Right renal pelvis (tissue), 4 donors: ENCODE measurements at regions not wholly inside any gene's neighbourhood (a gene's known extent, or its start where the extent isn't known, plus 50 kb on each side); places are given as distances from the start of the nearest gene placed in this dataset.
"Not testable (repeated sequence)": the region's sequence is repeated elsewhere in the genome, so short reads cannot be mapped to it uniquely, and the experiment has no call there.

Experiments
- DNase-seq, 4 donors: peaks; one replicate each; pipeline ENCODE4 v3.0.0-alpha.2; 2013; ENCODE audit warnings: low read depth in 4 of 4, low spot score in 3 of 4, missing footprints in 1 of 4

DNA sequence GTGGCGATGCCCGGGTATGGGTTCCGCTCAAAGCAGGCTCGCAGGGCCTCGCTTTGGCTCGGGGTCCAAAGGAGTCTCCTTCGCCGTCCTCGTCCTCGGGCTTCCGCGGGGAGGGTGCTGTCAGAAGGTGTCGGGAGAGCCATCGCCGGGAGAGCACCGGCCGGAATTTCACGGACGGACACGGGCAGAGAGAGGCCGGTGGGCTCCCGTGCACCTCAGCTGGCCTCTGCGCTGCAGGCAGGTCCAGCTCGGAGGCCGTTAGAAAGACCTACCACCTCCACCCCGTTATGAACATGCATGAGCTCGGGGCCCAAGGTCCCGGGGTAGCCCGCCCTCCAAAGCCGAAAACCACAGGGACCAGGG, 1846.0 kb upstream of the DEFB115 start:
- DNase-seq, result not testable (repeated sequence)

DNA sequence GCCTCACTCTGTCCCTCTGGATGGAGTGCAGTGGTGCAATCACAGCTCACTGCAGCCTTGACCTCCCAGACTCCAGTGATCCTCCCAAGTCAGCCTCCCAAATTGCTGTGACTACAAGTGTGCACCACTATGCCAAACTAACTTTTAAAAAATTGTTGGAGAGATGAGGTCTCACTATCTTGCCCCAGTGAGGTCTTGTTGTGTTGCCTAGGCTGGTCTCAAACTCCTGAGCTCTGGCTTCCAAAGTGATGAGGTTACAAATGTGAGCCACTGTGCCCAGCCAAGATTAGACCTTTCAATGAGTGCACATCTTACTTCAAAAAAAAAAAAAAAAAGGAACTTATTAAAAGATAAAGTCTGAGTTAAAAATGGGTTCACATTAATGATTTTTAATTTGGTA, 1838.1 kb upstream of the DEFB115 start:
- no peak for DNase-seq

DNA sequence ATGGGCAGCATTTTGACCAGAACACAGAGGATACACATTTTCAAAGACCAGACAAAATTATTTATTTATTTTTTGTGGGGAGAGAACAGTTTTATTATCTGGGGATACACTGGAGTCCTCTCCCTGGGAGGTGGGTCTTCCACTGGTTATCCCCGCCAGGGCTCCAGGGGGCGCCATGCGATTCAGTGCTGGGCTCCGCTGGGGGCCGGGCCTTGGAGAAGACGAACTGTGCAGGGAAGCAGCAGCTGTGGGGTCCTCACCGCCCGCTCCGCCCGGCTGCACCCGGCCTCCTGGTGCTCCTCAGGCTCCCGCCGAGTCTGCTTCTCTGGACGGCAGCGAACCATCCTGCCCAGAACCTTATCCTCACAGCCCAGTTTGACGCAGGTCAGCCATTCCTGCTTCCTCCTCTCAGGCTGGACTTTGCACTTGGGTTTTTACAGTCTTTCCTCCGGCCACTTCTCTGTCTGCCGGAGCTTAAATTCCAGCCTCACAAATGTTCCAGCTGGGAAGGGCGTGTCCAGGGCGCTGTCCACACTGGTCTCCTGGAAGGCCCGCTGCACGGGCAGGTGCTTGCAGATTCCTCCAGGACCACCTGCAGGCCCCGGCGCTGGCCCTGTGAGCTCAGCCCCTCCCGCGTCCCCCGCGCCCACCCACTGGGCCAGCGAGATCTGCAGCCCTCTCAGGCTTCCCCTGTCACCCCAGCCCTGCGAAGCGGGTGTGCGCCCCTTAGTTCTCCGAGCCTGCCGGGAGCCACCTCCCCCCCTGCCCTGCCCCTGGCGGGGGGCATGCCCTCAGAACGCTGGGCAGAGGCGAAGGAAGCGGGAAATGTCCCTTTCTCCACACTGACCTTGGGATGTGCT, 1830.0 kb upstream of the DEFB115 start:
- no peak for DNase-seq

DNA sequence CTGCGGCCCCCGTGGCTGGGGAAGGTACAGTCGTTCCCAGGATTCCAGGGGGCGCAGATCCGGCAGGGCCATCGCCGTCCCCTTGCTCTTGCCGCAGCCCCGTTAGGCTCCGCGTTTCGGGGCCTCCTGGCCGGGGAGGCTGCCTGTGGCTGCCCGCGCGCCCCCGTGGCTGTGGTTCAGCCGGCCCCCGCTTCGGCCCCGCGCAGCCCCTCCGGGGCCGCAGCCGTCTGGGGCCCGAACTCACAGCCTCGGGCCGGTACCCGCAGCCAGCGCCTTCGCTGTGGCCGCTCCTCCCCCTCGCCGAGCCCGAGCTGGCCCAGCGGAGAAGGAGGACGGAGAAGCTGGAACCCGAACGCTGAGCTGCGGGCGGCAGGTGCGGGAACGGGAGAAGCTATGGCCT, 1826.9 kb upstream of the DEFB115 start:
- DNase-seq, result no peak

DNA sequence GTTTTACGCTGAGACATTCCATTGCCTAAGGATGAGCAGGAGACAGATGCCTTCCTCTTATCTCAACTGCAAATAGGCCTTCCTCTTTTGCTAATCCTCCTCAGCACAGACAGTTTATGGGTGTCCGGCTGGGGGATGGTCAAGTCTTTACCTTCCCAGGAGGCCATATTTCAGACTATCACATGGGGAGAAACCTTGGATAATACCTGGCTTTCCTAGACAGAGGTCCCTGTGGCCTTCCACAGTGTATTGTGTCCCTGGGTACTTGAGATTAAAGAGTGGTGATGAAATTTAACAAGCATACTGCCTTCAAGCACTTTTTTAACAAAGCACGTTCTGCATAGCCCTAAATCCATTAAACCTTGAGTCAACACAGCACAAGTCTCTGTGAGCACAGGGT, 1816.7 kb upstream of the DEFB115 start:
- DNase-seq, result not testable (repeated sequence)

DNA sequence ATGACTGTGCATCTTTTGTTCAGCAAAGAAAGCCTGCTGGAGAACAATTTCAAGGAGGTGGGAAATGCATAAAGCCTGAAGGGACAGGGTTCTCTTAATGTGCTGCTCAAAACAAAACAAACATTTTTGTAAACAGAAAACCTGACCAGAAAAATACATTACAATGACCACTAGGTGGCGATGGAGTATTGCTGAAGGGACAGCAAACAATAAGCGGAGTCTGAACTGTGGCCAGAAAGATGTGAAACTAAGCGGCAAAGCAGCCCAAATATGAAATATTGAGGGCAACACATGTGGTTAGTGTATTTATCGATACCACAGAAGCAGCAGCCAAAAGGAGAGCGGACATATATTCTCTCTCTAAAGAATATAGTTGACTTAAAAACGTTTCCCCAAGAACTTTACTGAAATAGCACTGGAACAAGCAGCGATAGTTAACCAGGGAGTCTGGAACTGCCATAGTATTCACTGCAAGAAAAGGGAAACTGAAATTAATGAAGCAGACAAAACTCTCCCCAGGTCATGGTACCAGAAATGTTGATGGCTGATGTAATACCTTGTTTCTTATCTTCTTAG, 1814.2 kb upstream of the DEFB115 start:
- DNase-seq, result peak in 2 of 4 donors; percentile 1 to 5

DNA sequence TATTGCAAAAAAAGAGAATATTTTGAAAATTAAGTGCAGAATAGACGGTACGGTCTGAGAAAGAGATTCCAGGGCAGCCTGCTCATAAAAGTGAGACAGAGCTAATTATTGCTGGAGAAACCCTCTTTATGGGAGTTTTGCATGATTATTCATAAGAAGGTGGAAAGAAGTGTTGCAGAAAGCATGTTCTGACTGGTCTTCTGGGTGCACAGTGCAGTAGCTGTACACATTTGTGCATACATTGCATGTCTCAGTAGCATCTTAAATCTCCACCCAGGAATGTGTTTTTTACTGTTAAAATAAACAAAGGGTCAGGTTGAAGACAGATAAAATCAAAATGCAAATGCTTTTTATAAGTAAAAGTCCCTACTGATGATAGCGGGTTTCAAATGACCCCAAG, 1813.6 kb upstream of the DEFB115 start:
- no peak for DNase-seq

DNA sequence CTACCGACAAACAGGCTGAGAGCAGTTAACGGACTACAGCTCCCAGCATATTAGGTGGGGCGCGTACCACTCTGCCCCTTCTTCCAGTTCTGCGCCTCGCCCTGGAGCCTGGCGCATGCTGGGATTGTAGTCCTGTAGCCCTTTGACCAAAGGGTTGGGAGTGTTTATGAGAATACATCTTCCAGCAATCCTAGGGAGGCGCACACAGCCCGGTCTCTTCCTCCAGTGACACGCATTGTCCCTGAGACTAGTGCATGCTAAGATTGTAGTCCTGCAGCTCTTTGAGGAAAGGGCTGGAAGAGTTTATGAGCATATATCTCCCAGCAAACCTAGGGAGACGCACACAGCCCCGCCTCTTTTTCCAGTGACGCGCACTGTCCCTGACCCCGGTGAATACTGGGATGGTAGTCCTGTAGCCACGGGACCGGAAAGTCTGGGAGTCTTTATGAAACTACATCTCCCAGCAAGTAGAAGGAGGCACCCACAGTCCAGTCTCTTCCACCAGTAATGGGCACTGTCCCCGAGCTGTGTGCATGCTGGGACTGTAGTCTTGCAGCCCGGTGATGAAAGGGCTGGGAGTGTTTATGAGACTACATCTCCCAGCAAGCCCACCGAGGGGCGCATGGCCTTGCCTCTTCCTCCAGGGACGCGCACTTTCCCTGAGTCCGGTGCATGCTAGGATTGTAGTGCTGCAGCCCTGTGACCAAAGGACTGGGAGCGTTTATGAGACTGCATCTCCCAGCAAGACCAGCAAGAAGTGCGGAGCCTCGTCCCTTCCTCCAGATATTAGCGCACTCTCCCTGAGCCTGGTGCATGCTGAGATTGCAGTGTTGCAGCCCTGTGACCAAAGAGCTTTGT, 1812.2 kb upstream of the DEFB115 start:
- DNase-seq, result peak in 3 of 4 donors; percentile 3 to 71 (median 12)

DNA sequence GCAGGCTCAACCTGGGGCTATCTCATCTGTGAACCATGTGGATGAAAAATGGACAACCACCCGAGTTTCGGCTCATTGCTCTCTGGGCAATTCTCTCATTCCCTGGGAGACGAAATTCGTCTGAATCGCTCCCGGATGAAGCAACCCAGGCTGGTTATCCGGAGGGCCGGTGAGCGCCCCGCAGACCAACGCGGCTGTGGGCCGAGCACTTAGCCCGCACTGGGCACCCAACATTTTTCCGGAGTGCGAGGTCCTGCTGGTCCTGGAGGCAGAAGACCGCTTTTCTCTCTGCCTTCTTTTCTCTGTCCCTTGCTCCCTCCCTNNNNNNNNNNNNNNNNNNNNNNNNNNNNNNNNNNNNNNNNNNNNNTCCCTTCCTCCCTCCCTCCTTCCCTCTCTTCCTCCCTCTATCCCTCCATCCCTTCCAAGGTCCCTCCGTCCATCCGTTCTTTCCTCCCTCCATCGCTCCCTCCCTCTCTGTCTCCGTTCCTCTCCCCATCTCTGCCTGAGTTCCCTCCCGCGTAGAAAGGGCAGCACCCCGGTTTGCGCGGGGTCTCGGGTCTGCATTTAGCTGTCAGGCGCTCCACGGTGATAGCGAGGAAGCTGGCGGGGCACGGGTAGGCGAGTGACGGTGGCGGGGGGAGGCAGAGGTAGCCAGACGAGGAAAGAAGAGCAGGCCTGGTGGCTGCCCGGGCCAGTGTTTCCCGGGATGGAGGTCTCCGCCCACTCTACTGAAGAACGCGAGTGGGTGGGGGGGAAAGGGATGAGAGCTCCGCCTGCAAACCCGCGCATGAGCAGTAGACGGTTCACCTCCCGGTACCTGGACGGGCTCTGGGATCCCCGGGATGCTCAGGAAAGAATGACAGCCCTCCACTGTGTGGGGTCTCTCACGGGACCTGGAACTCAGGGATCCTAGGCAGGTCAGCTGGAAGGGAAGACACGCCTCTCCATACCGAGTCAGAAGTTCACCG, 1809.7 kb upstream of the DEFB115 start:
- not testable (repeated sequence) for DNase-seq

DNA sequence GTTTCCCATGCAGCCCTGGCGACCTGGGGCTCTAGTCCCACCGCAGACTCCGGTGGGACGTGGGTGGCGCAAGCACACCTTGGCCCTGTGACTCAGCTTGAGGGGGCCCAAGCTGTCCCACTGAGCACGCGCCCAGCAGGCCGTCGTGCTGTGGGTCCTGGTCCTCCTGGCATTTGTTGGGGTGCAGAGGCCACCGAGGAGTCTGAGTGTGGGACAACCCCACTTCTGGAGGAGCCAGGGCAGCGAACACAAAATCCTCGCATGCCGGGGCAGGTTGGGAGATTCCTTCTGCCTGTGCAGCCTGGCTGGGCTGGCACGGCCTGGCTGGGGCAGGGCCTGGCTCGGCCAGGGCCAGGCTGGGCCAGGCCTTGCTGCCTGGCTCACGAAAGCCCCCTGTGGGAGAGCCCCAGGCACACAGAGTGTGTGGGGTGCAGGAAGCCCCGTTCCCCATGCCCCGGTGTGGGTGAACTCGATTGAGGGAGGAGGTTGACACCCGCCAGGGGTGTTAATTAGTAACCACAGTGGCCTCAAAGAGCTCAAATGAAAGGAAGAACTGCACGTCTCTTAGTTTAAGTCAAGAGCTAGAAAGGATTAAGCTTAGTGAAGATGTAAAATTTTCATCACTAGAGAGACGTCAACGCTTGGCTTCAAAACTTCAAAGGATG, 1808.5 kb upstream of the DEFB115 start:
- no peak for DNase-seq

DNA sequence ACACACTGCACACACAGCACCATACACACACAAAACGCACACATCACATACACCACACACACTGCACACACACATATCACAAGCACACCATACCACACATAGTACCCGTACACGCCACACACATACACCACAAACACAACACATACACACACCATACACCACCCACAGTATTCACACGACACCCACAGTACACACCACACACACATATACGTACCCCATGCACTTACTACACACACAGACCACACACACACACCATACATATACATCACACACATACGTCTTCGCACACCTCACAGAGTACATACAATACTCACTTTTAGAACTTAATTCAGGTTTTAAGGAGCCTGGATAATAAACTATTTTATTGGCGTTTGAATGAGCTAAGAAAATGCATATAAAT, 1805.3 kb upstream of the DEFB115 start:
- no peak for DNase-seq

DNA sequence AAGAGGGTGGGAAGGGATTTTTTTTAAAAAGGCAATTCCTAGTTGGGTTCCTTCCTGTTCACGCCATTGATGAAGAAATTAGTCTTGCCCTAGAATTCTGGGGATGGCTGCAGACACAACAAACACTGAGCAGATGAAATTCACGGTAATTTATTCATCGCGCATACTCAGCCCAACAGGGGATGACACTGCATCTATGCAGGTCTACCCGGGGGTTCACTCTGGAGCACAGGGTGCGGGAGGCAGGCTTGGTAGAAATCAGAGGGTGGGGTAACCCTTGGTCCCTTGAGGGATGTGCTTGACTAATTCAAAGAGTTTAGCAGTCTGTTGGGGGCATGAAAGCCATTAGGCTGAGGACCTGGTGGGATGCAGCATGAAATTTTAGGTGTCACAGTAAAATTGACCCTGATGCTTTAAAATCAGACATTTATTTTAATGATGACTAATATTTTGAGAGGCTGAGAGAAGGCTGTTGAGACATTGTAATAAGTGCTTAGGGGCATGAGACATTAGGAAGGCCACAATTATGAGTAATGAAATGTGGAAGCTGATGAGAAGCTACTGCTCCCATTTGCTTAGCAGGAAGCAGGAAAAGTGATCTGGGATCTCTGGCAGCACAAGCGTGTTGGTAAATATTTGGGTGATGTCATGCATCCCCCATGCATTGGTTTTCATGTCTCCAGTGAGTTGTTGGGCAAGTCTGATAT, 1800.3 kb upstream of the DEFB115 start:
- DNase-seq, result not testable (repeated sequence)

DNA sequence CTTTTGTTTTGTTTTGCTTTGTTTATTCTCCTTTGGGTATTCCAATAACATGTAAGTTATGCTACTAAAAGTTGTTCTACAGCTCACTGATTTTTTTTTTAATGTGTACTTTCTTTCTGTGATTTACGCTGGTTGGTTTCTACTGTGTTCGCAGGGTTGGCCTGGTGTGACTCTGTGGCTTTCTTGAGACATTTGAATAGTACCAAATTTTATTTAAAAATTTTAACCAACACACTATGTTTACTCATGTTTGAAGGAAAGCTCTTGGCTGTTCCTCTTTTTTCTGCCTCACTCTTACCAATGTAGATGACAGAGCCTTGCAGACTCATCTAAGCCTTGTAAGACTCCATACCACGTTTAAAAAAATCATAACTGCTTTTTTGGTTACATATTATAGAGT, 1784.9 kb upstream of the DEFB115 start:
- DNase-seq, result no peak

DNA sequence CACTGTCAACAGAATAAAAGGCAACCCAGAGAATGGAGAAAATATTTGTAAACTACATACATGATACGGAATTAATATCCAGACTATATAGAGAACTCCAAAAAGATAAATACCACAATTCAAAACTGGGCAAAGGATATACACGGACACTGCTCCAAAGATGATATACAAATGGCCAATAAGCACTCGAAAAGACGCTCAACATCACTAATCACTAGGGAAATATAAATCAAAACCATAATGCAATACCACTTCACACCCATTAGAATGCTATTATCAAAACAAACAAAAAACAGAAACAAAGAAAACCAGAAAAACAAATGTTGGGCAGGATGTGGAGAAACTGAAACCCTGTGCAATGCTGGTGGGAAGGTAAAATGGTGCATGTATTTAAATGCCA, 1764.6 kb upstream of the DEFB115 start:
- not testable (repeated sequence) for DNase-seq

DNA sequence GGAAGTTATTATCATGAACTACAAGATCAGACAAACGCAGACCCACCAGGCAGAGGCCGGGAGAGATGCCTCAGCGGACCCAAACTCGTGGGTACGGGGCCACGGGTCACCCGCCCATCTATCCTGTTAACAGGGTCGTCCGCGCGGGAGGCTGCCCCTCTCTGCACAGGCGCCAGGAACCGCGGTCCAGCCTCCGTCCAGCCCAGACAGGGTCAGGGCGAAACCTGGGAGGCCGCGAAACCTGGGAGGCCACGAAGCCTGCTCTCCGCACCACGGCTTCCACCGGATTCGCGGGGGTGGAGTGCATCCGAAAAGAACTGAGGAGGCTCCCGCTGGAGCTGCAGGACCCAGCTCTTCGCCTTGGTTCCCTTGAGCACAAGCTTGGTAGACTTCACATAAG, 1760.7 kb upstream of the DEFB115 start:
- not testable (repeated sequence) for DNase-seq

DNA sequence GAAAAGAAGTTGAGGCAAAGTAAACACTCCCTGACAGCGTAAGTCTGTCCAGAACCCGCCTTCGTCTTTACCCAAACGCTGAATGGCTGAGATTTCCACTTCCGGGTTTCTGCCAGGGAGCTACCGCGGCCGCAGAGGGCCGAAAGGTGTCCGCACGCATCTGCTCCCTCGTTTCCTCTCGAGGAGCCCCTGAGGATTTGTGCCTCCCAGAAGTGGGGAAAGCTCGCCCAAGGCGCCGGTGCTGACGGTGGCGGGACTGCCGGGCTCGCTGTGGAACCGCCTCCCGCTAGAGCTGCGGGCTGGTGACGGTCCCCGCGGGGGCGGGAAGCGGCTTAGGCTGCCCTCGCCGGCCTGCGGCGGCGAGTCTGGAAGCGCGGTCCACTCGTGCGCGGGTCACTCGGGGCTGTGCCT, 1760.2 kb upstream of the DEFB115 start:
- DNase-seq, result peak in 2 of 4 donors; percentile 1 to 47

DNA sequence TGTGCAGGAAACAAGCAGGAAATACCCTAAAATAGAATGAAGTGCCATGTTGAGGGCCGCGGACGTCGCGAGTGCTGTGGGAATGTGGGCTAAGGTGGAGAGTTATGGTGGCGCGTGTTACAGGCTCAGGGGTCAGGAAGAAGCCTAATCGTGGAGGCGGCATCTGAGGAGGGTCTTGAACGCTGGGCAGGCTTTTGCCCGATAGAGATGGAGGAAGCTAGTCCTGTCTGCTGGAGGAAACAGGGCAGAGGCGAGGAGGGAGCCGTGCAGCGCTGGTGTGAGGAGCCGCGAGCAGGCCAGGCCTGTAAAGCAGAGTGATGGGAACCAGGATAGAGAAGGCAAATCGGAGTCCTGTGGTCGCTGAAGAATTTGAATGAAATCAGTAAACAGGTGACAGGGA, 1759.8 kb upstream of the DEFB115 start:
- DNase-seq, result not testable (repeated sequence)

DNA sequence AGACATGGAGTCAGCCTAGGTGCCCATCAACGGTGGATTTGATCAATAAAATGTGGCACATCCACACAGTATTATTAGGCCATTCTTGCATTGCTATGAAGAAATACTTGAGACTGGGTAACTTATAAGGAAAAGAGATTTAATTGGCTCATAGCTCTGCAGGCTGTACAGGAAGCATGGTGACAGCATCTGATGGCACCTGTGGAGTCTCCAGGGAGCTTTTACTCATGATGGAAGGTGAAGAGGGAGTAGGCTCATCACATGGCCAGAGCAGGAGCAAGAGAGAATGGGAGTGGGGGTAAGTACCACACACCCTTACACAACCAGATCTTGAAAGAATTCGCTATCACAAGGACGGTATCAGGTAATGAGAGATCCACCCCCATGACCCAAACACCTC, 1756.7 kb upstream of the DEFB115 start:
- DNase-seq, result not testable (repeated sequence)

DNA sequence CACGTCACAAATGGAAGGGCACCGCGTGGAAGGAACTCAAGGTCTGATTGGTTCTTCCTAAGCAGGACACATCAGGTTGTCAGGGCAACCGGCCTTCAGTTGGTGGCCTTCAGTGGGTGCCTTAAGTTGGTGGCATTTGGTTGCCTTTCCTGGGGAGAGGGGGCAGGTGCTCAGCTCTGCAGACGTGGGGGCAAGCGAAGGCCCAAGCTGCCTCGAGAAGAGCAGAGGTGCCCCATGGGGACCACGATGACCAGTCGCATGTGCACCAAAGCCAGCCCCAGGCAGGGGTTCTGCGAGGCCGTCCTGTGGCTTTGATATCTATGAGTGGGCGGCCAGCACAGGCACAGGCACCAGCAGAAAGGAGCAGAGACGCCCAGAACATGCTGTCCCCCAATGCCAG, 1742.8 kb upstream of the DEFB115 start:
- not testable (repeated sequence) for DNase-seq
